Activated gamma-delta T cell treated with Interleukin-2 at 50 U/mL for 16 hours (primary cell): ENCODE measurements at regions not wholly inside any gene's neighbourhood (a gene's known extent, or its start where the extent isn't known, plus 50 kb on each side); places are given as distances from the start of the nearest gene placed in this dataset.

Source experiments
- DNase-seq: peaks from one replicate; pipeline ENCODE4 v3.0.0-alpha.2; 2020

DNA sequence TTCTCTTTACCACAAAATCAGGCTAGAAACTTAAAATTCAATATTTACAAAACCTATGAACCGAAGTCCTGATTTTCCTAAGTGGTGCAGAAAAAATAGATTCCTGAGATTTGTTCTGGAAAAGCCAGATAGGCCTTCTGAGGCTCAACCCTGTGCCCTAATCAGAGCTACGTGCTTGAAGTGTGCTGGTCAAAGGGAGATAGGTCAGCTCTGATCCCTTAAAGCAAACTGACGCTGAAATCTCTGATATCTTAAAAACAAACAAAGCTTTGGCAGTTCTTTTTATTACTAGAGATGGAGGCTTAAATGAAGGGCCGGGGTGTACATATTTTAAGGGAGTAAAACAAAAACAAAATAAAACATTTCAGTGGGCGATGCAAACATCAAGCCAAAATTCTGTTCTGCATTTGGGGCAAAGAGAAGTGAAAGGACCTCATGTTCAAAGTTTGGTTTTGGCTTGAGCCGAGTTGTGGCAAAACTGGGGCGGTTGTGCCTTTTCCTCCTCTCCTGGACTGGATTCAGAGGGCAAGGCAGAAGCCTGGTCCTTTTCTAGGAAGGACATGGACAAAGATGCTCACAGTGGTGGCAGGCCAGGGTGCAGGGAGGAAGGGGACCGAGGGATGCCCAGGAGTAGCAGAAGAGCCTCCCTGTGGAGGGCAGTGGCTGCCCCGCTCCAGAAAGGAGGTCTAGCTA, 295.0 kb downstream of the CDCA7 start:
- no peak for DNase-seq

GRCh38 chr2:173651891-173652290, 297.2 kb downstream of the CDCA7 start:
- no peak for DNase-seq

DNA sequence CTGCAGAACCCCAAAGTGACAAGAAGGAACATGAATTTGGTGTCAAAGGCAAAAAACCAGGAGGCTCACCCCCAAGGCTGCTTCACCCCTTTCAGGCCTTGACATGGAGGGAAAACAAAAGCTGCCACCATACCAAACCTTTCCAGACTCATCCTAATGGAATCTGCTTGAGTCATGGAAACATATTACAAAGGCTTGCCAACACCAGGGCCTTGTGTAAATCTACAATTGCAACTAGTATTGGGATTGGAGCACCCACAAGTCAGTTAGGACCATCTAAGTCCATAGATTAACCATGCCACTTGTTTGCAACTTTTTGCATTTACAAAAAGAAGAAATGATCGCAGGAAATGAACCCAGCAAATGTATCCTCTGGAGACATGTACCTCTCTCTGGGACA, 297.6 kb downstream of the CDCA7 start:
- DNase-seq, result no peak

DNA sequence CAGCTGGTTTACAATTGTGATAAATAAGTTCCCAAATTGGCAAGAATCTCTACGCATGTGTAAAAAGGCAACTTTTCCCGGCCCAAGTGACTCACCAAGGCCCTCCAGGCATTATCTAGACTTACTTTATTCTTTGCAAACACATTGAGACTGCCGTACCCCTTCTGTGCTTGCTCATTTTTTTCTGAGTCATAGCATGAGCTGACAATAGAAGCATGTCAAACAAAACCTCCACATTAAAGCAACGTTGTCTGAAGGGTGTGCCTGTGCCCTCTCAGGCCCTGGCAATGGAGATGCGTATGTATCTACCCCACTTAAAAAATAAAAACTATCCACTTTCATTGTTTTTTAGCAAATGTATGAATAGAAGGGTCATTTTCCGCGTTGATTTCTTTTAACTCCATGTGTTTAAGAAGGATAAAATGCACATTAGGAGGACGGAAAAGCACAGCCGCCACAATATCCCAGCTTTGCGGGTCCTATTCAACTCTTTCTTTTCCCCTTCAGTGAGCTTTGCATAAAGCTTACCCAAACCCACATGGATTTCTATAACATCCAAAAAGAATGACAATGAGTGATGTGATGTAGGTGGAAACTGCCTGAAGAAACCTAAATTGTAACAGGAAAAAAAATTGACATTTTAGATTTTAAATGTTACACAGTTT, 298.2 kb downstream of the CDCA7 start:
- no peak for DNase-seq

GRCh38 chr2:173653432-173653805, 298.7 kb downstream of the CDCA7 start:
- DNase-seq, result no peak

GRCh38 chr2:173654161-173654895, 299.7 kb downstream of the CDCA7 start:
- DNase-seq, result no peak

DNA sequence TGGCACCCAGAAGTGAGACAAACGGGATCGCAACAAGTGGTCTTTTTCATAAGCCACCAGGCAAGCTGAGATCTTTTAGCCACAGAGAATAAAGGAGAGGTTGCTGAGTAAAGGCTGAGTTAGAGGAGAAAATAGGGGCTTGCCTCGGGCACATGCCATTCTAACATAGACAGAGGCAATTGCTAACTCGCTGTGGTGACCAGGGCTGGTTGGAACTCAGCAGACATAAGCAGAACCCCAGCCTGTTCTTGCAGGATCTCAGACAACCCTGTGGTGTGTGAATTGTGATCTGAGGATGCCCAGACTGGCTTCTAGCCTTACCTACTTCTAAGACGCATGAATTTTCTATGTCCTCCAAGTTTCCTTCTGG, 300.2 kb downstream of the CDCA7 start:
- no peak for DNase-seq

- DNase-seq, result no peak
These were observed 301.4 kb downstream of the CDCA7 start for GRCh38 chr2:173656086-173656485.

DNA sequence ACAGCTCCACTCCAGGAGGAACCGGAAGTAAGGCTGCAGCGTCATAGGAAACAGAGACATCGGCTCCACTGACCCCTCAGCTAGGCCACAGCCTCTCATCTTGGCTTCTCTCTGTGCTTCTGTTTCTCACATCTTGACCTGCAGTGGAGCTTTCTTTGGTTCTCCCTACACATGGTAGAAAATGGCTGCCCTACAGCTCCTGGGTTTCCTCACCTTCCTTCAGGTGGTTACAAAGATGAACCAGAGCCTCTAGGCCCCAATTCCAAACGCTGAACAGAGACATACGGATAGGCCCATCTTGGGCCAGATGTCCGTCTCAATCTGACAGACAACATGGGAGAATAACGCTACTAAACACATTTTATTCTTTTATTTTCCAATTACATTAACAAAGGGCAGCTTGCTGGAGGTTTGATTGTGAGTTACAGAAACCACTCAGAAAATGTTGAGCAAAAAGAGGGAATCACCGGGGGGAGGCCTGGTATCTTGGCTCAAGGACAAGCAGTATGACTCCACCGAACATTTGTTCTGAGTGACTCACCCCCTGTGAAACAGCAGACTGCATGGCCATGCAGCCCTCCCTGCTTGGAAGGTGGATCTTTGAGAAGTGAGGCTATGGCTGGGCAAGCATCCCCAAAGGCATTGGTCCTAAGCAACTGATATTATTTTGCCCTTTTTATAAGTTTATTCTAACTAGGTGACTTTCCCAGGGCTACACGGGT, 303.5 kb downstream of the CDCA7 start:
- DNase-seq, result no peak

DNA sequence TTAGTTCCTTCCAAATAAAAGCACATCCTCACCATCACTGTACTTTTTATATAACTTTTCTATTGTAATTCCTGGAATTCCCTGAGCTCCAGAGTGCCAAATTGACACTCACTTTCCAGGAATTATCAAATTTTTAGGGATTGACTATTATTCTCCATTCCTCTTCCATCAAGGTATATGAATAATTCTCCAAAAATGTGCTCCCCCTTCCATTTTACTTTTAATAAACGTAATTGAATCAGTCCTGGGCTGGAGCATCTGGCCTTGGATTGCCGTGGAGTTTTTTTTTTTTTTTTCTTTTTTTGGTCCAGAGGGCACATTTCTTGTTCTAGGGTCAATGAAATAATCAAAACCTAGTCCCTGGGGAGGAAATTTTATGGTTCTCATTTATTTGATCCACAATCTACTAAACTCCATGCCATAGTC, 304.3 kb downstream of the CDCA7 start:
- no peak for DNase-seq

GRCh38 chr2:173659509-173659908, 304.8 kb downstream of the CDCA7 start:
- DNase-seq, result no peak

GRCh38 chr2:173661586-173661985, 303.6 kb downstream of the SP3 start:
- no peak for DNase-seq

DNA sequence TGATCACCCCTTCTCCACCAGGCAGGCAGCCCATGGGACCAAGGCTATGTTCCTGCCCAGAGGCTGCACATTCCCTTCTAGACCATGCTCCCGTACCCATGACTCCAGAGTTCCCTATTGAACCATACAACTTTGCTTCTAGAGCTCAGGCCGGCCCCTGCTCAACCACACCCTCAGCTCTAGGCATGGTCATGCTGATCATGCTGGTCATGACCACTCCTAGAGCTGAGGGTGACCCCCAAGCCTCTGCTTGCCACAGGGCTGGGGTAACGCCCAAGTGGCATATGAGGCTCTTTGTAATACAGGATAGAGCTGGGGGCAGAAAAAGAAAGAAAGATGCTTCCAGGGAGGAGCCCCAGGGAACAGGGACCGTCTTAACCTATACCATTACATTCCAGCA, 301.8 kb downstream of the SP3 start:
- no peak for DNase-seq

- DNase-seq, result no peak
These were observed 301.2 kb downstream of the SP3 start for GRCh38 chr2:173663835-173664512.

- no peak for DNase-seq
These were observed 300.7 kb downstream of the SP3 start for GRCh38 chr2:173664513-173664910.

- no peak for DNase-seq
These were observed 298.8 kb downstream of the SP3 start for GRCh38 chr2:173666171-173666888.

DNA sequence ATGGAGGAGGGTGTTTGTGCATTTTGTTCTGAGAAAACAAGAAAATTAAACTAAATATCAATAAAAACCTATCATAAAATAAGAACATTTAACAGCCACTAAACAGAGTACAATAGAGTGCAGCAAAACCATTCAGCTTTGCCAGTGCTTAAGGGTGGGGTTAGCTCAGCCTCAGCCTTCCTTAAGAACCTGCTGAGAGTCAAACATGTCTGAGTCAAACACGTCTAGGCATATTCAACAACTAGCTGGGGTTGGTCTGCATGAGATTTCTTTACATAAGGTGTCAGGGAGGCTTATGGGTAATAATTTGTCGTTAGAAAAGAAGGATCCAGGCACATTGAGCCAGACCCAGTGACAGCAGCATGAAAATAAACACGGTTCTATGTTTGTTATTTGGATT, 298.2 kb downstream of the SP3 start:
- no peak for DNase-seq

DNA sequence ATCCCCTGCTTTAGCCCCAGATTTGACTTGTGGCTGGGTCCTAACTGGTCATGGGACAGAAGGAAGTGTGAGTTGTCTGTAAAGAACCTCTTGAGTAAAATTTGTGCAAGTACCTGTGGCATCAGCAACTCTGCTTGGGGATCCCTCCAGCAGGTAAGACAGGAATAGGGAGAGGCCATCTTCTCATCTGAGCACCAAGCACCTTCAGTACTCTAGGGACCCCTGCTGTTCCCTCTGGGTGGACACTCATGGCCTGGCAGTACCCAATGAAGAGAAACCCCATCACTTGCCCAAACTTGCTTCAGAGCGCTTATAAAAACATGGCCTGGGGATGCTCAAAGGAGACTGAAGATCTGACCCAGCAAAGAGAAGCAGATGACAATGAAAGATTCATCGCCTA, 297.8 kb downstream of the SP3 start:
- DNase-seq, result no peak

GRCh38 chr2:173669271-173669853, 295.8 kb downstream of the SP3 start:
- no peak for DNase-seq

DNA sequence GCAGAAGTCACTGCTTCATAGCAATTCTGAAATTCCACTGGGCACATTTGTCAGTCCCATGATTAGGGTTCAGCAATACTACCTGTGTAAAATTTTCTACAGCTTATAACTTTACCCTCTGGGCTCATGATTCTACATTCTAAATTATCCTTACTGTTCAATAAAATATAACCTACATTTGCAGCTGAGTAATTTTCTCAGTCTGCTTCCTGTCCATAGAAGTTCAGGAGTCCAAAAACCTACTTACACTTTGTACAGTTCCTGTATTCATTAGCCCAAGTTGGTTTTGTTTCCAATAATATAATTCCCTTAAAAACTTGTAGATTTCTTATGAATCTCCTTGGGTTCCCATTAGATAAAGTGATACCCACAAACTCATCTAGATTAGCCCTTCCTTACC, 295.3 kb downstream of the SP3 start:
- DNase-seq, result no peak

DNA sequence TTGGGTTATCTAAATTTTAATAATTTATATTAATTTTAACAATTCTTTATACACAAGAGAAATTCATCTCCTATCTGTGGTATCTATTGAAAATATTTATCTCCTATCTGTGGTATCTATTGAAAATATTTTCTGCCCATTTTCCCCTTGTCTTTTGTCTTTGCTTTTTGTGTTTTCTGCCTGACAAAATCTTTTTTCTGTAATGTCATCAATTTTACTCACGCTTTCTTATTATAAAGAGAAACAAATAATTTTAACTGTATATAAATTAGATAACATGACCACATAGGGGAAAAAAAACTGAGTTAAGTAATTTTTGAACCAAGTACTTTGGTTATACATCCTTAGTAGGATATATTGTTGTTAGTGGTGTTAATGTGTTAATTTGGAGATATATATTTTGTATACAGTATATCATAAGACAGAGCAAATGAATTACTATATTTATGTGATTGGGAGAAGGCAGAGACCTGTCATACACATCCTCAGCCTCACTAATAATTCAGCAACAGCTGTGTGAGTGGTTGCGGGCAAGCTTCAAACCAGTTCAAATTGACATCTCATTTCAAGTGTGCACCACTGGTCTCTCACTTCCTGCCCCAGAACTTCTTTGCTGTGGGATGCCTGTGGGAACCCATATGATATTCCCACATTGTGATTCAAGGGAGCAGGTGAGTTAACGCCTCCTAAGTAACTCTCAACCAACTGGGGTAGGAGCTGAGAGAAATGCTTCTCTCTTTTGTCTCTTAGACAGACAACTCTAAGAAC, 292.4 kb downstream of the SP3 start:
- no peak for DNase-seq
